H1 (cell line): ENCODE measurements at regions not wholly inside any gene's neighbourhood (a gene's known extent, or its start where the extent isn't known, plus 50 kb on each side); places are given as distances from the start of the nearest gene placed in this dataset.

Experiments used
- CTCF ChIA-PET: fragments of 300-600 bp; sonication (Branson Sonifier 250); formaldehyde crosslinking; loops from one replicate; lab custom pipeline; 2021; ENCODE audit not compliant: partially characterized antibody; lab: Charles Lee
- POLR2A ChIA-PET: fragments of 300-600 bp; sonication (Branson Sonifier 250); formaldehyde crosslinking; loops from one replicate; lab custom pipeline; 2021; ENCODE audit warnings: inconsistent platforms; ENCODE audit not compliant: partially characterized antibody; lab: Charles Lee
- DNase-seq, 2 experiments: peaks; one replicate each; pipeline versions ENCODE4 v3.0.0 to v3.0.0-alpha.2; 2010 to 2022; ENCODE audit warnings: low spot score in 2 of 2, low read depth in 1 of 2, mixed read lengths in 1 of 2
- FAIRE-seq: peaks from 2 replicates; lab custom pipeline; 2011; peaks lifted over from hg19 to GRCh38; lab: Jason Lieb, UNC
- H2AFZ ChIP-seq: 2 replicates; pipeline ENCODE4 v1.8.1; 2012; ENCODE audit warnings: low read length, inconsistent platforms
- H2AK5ac ChIP-seq: 2 replicates; pipeline ENCODE4 v1.6.1; 2013; ENCODE audit warnings: low read depth, low read length
- H2BK120ac ChIP-seq: replicated peaks from 2 replicates; pipeline ENCODE3; 2013; ENCODE audit warnings: low read depth, low read length, inconsistent platforms
- H2BK12ac ChIP-seq: 2 replicates; pipeline ENCODE4 v1.6.1; 2013; ENCODE audit warnings: low read depth, low read length
- H2BK15ac ChIP-seq: 2 replicates; pipeline ENCODE4 v1.6.1; 2013; ENCODE audit warnings: low read length
- H2BK20ac ChIP-seq: 2 replicates; pipeline ENCODE4 v1.6.1; 2013; ENCODE audit warnings: low read length
- H2BK5ac ChIP-seq: 2 replicates; pipeline ENCODE4 v1.6.1; 2013; ENCODE audit warnings: low read depth, low read length
- H3K14ac ChIP-seq: 2 replicates; pipeline ENCODE4 v1.6.1; 2013; ENCODE audit warnings: inconsistent platforms; ENCODE audit not compliant: insufficient read length
- H3K18ac ChIP-seq: 2 replicates; pipeline ENCODE4 v1.6.1; 2013; ENCODE audit warnings: low read length; ENCODE audit errors: extremely low read depth
- H3K23ac ChIP-seq: 2 replicates; pipeline ENCODE4 v1.6.1; 2013; ENCODE audit warnings: inconsistent platforms; ENCODE audit not compliant: insufficient read length
- H3K23me2 ChIP-seq: 2 replicates; pipeline ENCODE4 v1.6.1; 2013; ENCODE audit warnings: low read depth, low read length
- H3K27ac ChIP-seq: 2 replicates; pipeline ENCODE4 v1.6.1; 2011; ENCODE audit warnings: low read depth, low read length, inconsistent platforms
- H3K27me3 ChIP-seq, 4 experiments: replicated peaks in 1 of 4; 1 replicate in 1 of 4; 2 replicates in 3 of 4; pipeline versions ENCODE4 v1.6.1 to v1.8.1; 2011 to 2013; ENCODE audit warnings: low read length in 3 of 4, mild to moderate bottlenecking in 3 of 4, inconsistent platforms in 2 of 4, mixed read lengths in 2 of 4, moderate library complexity in 1 of 4; ENCODE audit not compliant: control insufficient read depth in 3 of 4, insufficient read depth in 3 of 4; ENCODE audit errors: extremely low read depth in 1 of 4
- H3K36me3 ChIP-seq, 4 experiments: 2 replicates each; pipeline versions ENCODE4 v1.6.1 to v1.8.1; 2011 to 2013; ENCODE audit warnings: mild to moderate bottlenecking in 4 of 4, low read length in 3 of 4, moderate library complexity in 2 of 4, control low read depth in 1 of 4, inconsistent platforms in 1 of 4; ENCODE audit not compliant: insufficient read depth in 4 of 4, control insufficient read depth in 2 of 4
- H3K4ac ChIP-seq: replicated peaks from 2 replicates; pipeline ENCODE3; 2013; ENCODE audit warnings: low read length, low read depth, mixed read lengths, inconsistent platforms; ENCODE audit not compliant: insufficient read length
- H3K4me1 ChIP-seq, 4 experiments: replicated peaks in 1 of 4; 1 replicate in 1 of 4; 2 replicates in 3 of 4; pipeline versions ENCODE4 v1.6.1 to v1.8.1; 2011 to 2013; ENCODE audit warnings: low read length in 3 of 4, inconsistent platforms in 2 of 4, mixed read lengths in 1 of 4; ENCODE audit not compliant: insufficient read depth in 4 of 4, control insufficient read depth in 3 of 4
- H3K4me2 ChIP-seq, 2 experiments: 2 replicates each; pipeline versions ENCODE4 v1.6.1 to v1.8.1; 2011 to 2013; ENCODE audit warnings: low read depth in 2 of 2, low read length in 2 of 2, control low read depth in 1 of 2, inconsistent platforms in 1 of 2, mild to moderate bottlenecking in 1 of 2; ENCODE audit not compliant: insufficient read depth in 1 of 2
- H3K4me3 ChIP-seq, 4 experiments: fragments of 200-600, 300-600 bp in 1 of 4; sonication (generic), shearing (Covaris generic), sonication (Bioruptor Twin) in 1 of 4; 2 replicates each; pipeline versions ENCODE4 v1.5.1 to v1.8.1; 2011 to 2016; ENCODE audit warnings: low read length in 4 of 4, low read depth in 3 of 4, control low read depth in 2 of 4, inconsistent platforms in 2 of 4, mild to moderate bottlenecking in 2 of 4, mixed read lengths in 1 of 4, moderate library complexity in 1 of 4; ENCODE audit not compliant: insufficient read depth in 2 of 4; ENCODE audit errors: extremely low read depth in 1 of 4
- H3K56ac ChIP-seq: replicated peaks from 2 replicates; pipeline ENCODE3; 2013; ENCODE audit warnings: low read depth, mild to moderate bottlenecking, mixed read lengths, low read length, inconsistent platforms; ENCODE audit not compliant: insufficient read length
- H3K79me1 ChIP-seq: 2 replicates; pipeline ENCODE4 v1.6.1; 2013; ENCODE audit warnings: low read depth, low read length, control low read depth
- H3K79me2 ChIP-seq, 2 experiments: 2 replicates each; pipeline versions ENCODE4 v1.6.1 to v1.8.1; 2012 to 2013; ENCODE audit warnings: low read length in 2 of 2, mild to moderate bottlenecking in 2 of 2, inconsistent platforms in 1 of 2; ENCODE audit not compliant: insufficient read depth in 2 of 2, control insufficient read depth in 1 of 2
- H3K9ac ChIP-seq, 4 experiments: replicated peaks in 1 of 4; 1 replicate in 1 of 4; 2 replicates in 3 of 4; pipeline versions ENCODE4 v1.6.1 to v1.8.1; 2011 to 2013; ENCODE audit warnings: low read depth in 3 of 4, low read length in 3 of 4, control low read depth in 2 of 4, mild to moderate bottlenecking in 2 of 4, moderate library complexity in 2 of 4, inconsistent platforms in 1 of 4; ENCODE audit errors: extremely low read depth in 1 of 4
- H3K9me3 ChIP-seq, 2 experiments: 2 replicates each; pipeline versions ENCODE4 v1.6.1 to v1.8.1; 2012 to 2013; ENCODE audit warnings: mild to moderate bottlenecking in 2 of 2, moderate library complexity in 2 of 2, control low read depth in 1 of 2, inconsistent platforms in 1 of 2, low read depth in 1 of 2, low read length in 1 of 2, mixed read lengths in 1 of 2; ENCODE audit not compliant: insufficient read depth in 2 of 2
- H4K20me1 ChIP-seq, 2 experiments: replicated peaks in 1 of 2; 2 replicates each; pipeline versions ENCODE3 to v1.8.1; 2011 to 2013; ENCODE audit warnings: inconsistent platforms in 2 of 2, low read length in 2 of 2, mild to moderate bottlenecking in 1 of 2; ENCODE audit not compliant: insufficient read depth in 2 of 2, control insufficient read depth in 1 of 2
- H4K5ac ChIP-seq: 2 replicates; pipeline ENCODE4 v1.6.1; 2013; ENCODE audit warnings: low read length, low read depth, mixed read lengths, inconsistent platforms; ENCODE audit not compliant: insufficient read length
- H4K8ac ChIP-seq: 2 replicates; pipeline ENCODE4 v1.8.0; 2013; ENCODE audit warnings: mild to moderate bottlenecking, moderate library complexity, low read length, inconsistent platforms; ENCODE audit not compliant: insufficient read depth; ENCODE audit errors: extremely low read depth
- H4K91ac ChIP-seq: replicated peaks from 2 replicates; pipeline ENCODE3; 2013; ENCODE audit warnings: low read length, mixed read lengths, inconsistent platforms; ENCODE audit not compliant: insufficient read length
- BACH1 ChIP-seq: IDR thresholded peaks from 2 replicates; pipeline ENCODE4 v1.6.1; 2012; ENCODE audit warnings: low read length, improper control_type of control experiment
- EZH2 ChIP-seq: fragments of 200-600 bp; sonication (generic); IDR thresholded peaks from 2 replicates; pipeline ENCODE4 v1.7.1; 2012; ENCODE audit warnings: low read depth, mild to moderate bottlenecking, moderate library complexity, low read length, inconsistent platforms; ENCODE audit not compliant: severe bottlenecking
- HDAC2 ChIP-seq, 2 experiments: fragments of 300-600 bp in 1 of 2; sonication (generic) in 1 of 2; IDR thresholded peaks; 2 replicates each; pipeline ENCODE4 v1.6.1; 2011 to 2012; ENCODE audit warnings: low read depth in 2 of 2, low read length in 2 of 2, mild to moderate bottlenecking in 2 of 2, moderate library complexity in 2 of 2, borderline replicate concordance in 1 of 2, inconsistent platforms in 1 of 2
- NRF1 ChIP-seq: IDR thresholded peaks from 2 replicates; pipeline ENCODE4 v1.6.1; 2011; ENCODE audit warnings: mild to moderate bottlenecking, low read depth, low read length, improper control_type of control experiment
- SAP30 ChIP-seq: fragments of 300-600 bp; sonication (generic); IDR thresholded peaks from 2 replicates; pipeline ENCODE4 v1.7.1; 2012; ENCODE audit warnings: low read length, moderate library complexity, mild to moderate bottlenecking, inconsistent platforms; ENCODE audit not compliant: insufficient read depth, insufficient replicate concordance
- SP1 ChIP-seq: IDR thresholded peaks from 2 replicates; pipeline ENCODE4 v1.6.1; 2011; ENCODE audit warnings: low read depth, low read length
- WGBS, 2 experiments: shearing (Covaris generic) in 1 of 2; methylation state at CpG; one replicate each; pipeline versions ENCODE4 v1.1.6 to v1.1.7; 2013 to 2015; ENCODE audit warnings: low lambda C conversion rate in 2 of 2, mixed read lengths in 2 of 2, inconsistent platforms in 1 of 2, low coverage in 1 of 2, missing lambda C conversion rate in 1 of 2; ENCODE audit not compliant: insufficient replicate concordance in 2 of 2, insufficient coverage in 1 of 2, insufficient read length in 1 of 2; ENCODE audit errors: extremely low coverage in 1 of 2, missing lambda C conversion rate in 1 of 2; 5-methylcytosine and 5-hydroxymethylcytosine counted together

GRCh38 chr10:128506423-128506822, 380.2 kb upstream of the MKI67 start:
- no peak overlapping the region for H2AFZ ChIP-seq
- H4K91ac ChIP-seq: no peak overlapping the region
- no peaks in the 10 kb centered on the region for H3K23me2 ChIP-seq
- no peak overlapping the region for H2BK5ac ChIP-seq
- H3K27ac ChIP-seq: no peak overlapping the region
- H3K4ac ChIP-seq: no peak overlapping the region
- no peaks in the 10 kb centered on the region for H3K27me3 ChIP-seq
- ChIA-PET POLR2A (no interaction called here), CTCF (interaction anchor here (0.7 kb wide), 1 partner anchor 228 kb away, joined by 3 read pairs; no protein-coding TSS in a partner anchor)
- no peak overlapping the region for H3K9ac ChIP-seq
- no peaks in the 10 kb centered on the region for H4K20me1 ChIP-seq
- TF ChIP-seq NRF1 (no peak), BACH1 (no peak), HDAC2 (IDR thresholded peaks at IDR 0.05; ENCODE audit: borderline replicate concordance in 1 of 2, low read depth in 2 of 2, low read length in 2 of 2) (no peak), SP1 (no peak), SAP30 (no peak), EZH2 (no peak)
- no peaks in the 10 kb centered on the region for H3K79me2 ChIP-seq
- H4K5ac ChIP-seq: no peak overlapping the region
- H3K4me1 ChIP-seq: no peaks in the 10 kb centered on the region
- no peaks in the 10 kb centered on the region for H3K36me3 ChIP-seq
- H2BK15ac ChIP-seq: no peak overlapping the region
- FAIRE-seq (no peak), DNase-seq (no peak)
- H3K79me1 ChIP-seq: no peaks in the 10 kb centered on the region
- H2AK5ac ChIP-seq: no peak overlapping the region
- H3K23ac ChIP-seq: no peak overlapping the region
- 91% methylated on average over 2 of the region's 2 CpGs; no CpG with 5 or more reads in 1 of the 2 experiments for WGBS, 2 experiments
- H2BK20ac ChIP-seq: no peak overlapping the region
- no peak overlapping the region for H3K14ac ChIP-seq
- H3K4me2 ChIP-seq: no peak overlapping the region
- no peak overlapping the region for H2BK12ac ChIP-seq
- no peak overlapping the region for H3K4me3 ChIP-seq
- H3K9me3 ChIP-seq: 0 out of 4 replicates have a peak, but pooled peaks cover 0 to 4% of the 10 kb centered on the region in 2 experiments
- no peak overlapping the region for H3K56ac ChIP-seq
- no peak overlapping the region for H3K18ac ChIP-seq
- no peak overlapping the region for H2BK120ac ChIP-seq
- H4K8ac ChIP-seq: no peak overlapping the region
